AG04449 (cell line): ENCODE measurements at regions not wholly inside any gene's neighbourhood (a gene's known extent, or its start where the extent isn't known, plus 50 kb on each side); places are given as distances from the start of the nearest gene placed in this dataset.

Source experiments
- CTCF ChIA-PET: fragments of 350-600 bp; formaldehyde crosslinking; extraction: SDS; loops from one replicate; lab custom pipeline; 2021; ENCODE audit warnings: antibody characterized with exemption; lab: Yijun Ruan, JAX
- POLR2A ChIA-PET: fragments of 400-600, 350-600 bp; formaldehyde crosslinking; extraction: SDS; loops from one replicate; lab custom pipeline; 2020; ENCODE audit warnings: antibody characterized with exemption, inconsistent platforms; lab: Yijun Ruan, JAX
- DNase-seq: peaks from one replicate; pipeline ENCODE4 v3.0.0-alpha.2; 2010; ENCODE audit warnings: low read depth, low spot score
- H3K4me3 ChIP-seq: 2 replicates; pipeline ENCODE4 v1.5.1; 2011; ENCODE audit warnings: low read depth, mild to moderate bottlenecking, control low read depth, low read length
- TF ChIP-seq, protein P1 (sequence below): IDR thresholded peaks from one replicate; pipeline ENCODE4 v1.5.1; 2011; ENCODE audit warnings: mild to moderate bottlenecking, moderate library complexity, low read length, control low read depth, inconsistent platforms; ENCODE audit not compliant: insufficient read depth; ENCODE audit errors: missing control alignments

GRCh38 chr12:84502180-84502860 lies 410.3 kb downstream of the SLC6A15 start:
- H3K4me3 ChIP-seq, result no peak overlapping the region
- TF ChIP-seq, protein P1, sequence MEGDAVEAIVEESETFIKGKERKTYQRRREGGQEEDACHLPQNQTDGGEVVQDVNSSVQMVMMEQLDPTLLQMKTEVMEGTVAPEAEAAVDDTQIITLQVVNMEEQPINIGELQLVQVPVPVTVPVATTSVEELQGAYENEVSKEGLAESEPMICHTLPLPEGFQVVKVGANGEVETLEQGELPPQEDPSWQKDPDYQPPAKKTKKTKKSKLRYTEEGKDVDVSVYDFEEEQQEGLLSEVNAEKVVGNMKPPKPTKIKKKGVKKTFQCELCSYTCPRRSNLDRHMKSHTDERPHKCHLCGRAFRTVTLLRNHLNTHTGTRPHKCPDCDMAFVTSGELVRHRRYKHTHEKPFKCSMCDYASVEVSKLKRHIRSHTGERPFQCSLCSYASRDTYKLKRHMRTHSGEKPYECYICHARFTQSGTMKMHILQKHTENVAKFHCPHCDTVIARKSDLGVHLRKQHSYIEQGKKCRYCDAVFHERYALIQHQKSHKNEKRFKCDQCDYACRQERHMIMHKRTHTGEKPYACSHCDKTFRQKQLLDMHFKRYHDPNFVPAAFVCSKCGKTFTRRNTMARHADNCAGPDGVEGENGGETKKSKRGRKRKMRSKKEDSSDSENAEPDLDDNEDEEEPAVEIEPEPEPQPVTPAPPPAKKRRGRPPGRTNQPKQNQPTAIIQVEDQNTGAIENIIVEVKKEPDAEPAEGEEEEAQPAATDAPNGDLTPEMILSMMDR, result no peak
- ChIA-PET CTCF (interaction anchor here (0.7 to 3.5 kb wide), 5 partner anchors 10 to 1974 kb away, joined by 3 to 39 read pairs (median 10); partner anchors contain the start of gene TMTC2), POLR2A (no interaction called here)
- DNase-seq, result no peak

- DNase-seq, result no peak
- CTCF ChIA-PET, result interaction anchor here (0.8 to 2.6 kb wide), 8 partner anchors 8 to 1973 kb away, joined by 3 to 17 read pairs (median 4); partner anchors contain the start of gene TMTC2
- TF ChIP-seq, protein P1, result peak; percentile 33
- no peak overlapping the region for H3K4me3 ChIP-seq
- POLR2A ChIA-PET, result no interaction called here
These were observed 414.8 kb downstream of the SLC6A15 start for GRCh38 chr12:84497819-84498218.

DNA sequence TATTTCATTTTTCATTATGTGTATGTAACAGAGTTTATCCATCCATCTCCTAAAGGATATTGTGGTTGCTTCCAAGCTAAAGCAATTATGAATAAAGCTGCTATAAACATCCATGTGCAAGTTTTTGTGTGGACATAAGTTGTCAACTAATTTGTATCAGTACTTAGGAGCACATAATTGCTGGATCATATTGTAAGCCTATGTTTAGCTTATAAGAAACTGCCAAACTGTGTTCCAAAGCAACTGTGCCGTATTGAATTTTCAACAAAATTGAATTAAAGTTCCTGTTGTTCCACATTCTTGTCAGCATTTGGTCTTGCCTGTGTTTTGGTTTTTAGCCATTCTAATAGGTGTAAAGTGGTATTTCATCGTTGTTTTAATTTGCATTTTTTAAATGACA lies 416.9 kb downstream of the SLC6A15 start:
- no peak for DNase-seq
- POLR2A ChIA-PET, result no interaction called here
- H3K4me3 ChIP-seq, result no peak overlapping the region
- CTCF ChIA-PET, result no interaction called here
- TF ChIP-seq, protein P1, result no peak

DNA sequence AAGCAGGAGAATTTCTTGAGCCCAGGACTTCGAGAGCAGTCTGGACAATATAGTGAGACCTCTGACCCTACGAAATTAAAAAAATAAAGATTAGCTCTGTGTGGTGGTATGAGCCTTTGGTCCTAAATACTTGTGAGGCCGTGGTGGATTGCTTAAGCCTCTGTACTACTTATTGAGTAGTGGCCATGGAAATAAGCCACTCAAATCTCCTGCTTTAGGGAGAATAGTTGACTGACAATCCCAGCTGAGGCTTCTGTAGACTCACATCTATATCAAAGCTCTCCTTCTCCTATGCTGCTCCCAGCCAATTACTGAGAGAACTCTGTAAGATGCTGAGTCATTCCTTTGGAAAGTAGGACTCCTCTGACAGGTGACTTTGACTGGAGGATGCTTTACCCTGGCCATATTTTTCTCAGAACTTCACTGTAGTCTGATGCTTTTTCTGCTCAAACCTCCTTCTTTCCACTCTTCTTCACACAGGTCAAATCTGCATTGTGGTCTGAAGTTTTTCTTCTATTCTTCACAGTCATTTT lies 420.2 kb downstream of the SLC6A15 start:
- TF ChIP-seq, protein P1, result no peak
- POLR2A ChIA-PET, result no interaction called here

DNA sequence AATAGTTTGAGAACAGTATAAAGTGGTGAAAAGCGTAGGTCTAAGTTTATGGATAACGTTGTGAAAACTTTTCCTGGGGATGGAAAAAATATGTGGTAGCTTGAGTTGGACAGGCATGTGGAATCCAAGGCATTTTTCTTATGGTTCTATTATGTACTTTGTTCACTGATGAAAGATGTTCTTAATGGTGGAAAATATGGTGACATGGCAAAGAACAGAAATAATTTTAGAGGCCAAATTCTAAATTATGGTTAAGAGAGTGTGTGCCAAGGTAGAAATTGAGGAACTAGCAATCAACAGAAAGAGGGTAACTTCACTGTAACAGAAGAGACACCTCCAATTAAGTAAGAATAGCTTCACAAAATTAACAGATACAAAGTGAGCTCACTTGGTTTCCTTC lies 427.8 kb downstream of the SLC6A15 start:
- no peak for DNase-seq
- CTCF ChIA-PET, result no interaction called here
- POLR2A ChIA-PET, result no interaction called here

More for the DNA sequence above, 420.2 kb downstream of the SLC6A15 start:
- CTCF ChIA-PET, result interaction anchor here (1.1 to 2.4 kb wide), 3 partner anchors 11 to 95 kb away, joined by 3 to 10 read pairs (median 4); no protein-coding TSS in a partner anchor
- H3K4me3 ChIP-seq, result no peak overlapping the region
- DNase-seq, result no peak

DNA sequence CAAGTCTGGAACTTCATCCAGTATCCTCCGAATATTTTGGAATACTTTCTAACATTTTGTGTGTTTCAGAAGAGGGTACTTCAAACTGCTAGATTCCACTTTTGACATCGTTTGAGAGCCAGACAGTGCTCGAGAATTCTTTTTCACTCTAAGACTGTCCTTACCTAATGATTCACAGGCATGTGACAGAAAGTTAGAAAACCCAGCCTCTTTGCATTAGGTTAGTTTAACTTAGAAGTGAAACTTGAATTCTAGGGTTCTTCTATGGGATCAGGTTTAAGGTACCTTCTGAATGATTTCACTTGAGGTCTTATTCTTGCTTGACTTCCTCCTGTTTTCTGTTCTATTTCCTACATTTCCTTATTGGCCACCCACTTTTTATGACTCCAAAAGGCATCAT lies 431.8 kb downstream of the SLC6A15 start:
- TF ChIP-seq, protein P1, result no peak
- H3K4me3 ChIP-seq, result no peak overlapping the region
- CTCF ChIA-PET, result no interaction called here
- DNase-seq, result no peak
- POLR2A ChIA-PET, result no interaction called here

More for the DNA sequence above, 427.8 kb downstream of the SLC6A15 start:
- no peak overlapping the region for H3K4me3 ChIP-seq
- TF ChIP-seq, protein P1, result no peak
